NCI-H524 (cell line): ENCODE measurements at regions not wholly inside any gene's neighbourhood (a gene's known extent, or its start where the extent isn't known, plus 50 kb on each side); places are given as distances from the start of the nearest gene placed in this dataset.
"Not testable (repeated sequence)": the region's sequence is repeated elsewhere in the genome, so short reads cannot be mapped to it uniquely, and the experiment has no call there.

Source experiments
- DNase-seq, 2 experiments: peaks; one replicate each; lab custom pipeline; 2025; lab: John Stamatoyannopoulos, UW

- DNase-seq = no peak
Measured at GRCh38 chr22:26082866-26083265, 86.4 kb upstream of the SEZ6L start.

- DNase-seq = peak in 1 of 2 experiments; percentile 56
Measured at GRCh38 chr22:26086359-26086758, 82.9 kb upstream of the SEZ6L start.

GRCh38 chr22:26087816-26088215, 81.4 kb upstream of the SEZ6L start:
- DNase-seq = no peak

- no peak for DNase-seq
Measured at GRCh38 chr22:26090821-26091220, 78.4 kb upstream of the SEZ6L start.

- DNase-seq = not testable (repeated sequence)
Measured at GRCh38 chr22:26094497-26094896, 74.8 kb upstream of the SEZ6L start.

- no peak for DNase-seq
Measured at GRCh38 chr22:26095256-26095956, 73.9 kb upstream of the SEZ6L start.

- DNase-seq = no peak
Measured at GRCh38 chr22:26097411-26097810, 71.9 kb upstream of the SEZ6L start.

- no peak for DNase-seq
Measured at GRCh38 chr22:26097840-26098239, 71.4 kb upstream of the SEZ6L start.

- DNase-seq = no peak
Measured at GRCh38 chr22:26103023-26103422, 66.2 kb upstream of the SEZ6L start.

GRCh38 chr22:26106412-26106811, 62.9 kb upstream of the SEZ6L start:
- no peak for DNase-seq

GRCh38 chr22:26109686-26110315, 59.5 kb upstream of the SEZ6L start:
- DNase-seq = no peak

GRCh38 chr22:26114826-26115225, 54.4 kb upstream of the SEZ6L start:
- no peak for DNase-seq

GRCh38 chr22:26115266-26115665, 54.0 kb upstream of the SEZ6L start:
- DNase-seq = no peak
